Liver (tissue), 2 donors: ENCODE measurements at regions not wholly inside any gene's neighbourhood (a gene's known extent, or its start where the extent isn't known, plus 50 kb on each side); places are given as distances from the start of the nearest gene placed in this dataset.

Experiments
- CTCF ChIP-seq: fragments of 150-350 bp; IDR thresholded peaks from 2 replicates; pipeline ENCODE4 v1.5.1; 2017; ENCODE audit warnings: improper control_type of control experiment, low read depth, low read length; ENCODE audit not compliant: missing input control
- MAX ChIP-seq: IDR thresholded peaks from 2 replicates; pipeline ENCODE4 v1.6.1; 2016; ENCODE audit warnings: antibody characterized with exemption
- REST ChIP-seq: IDR thresholded peaks from 2 replicates; pipeline ENCODE4 v1.6.1; 2016; ENCODE audit warnings: antibody characterized with exemption, mild to moderate bottlenecking
- YY1 ChIP-seq: IDR thresholded peaks from 2 replicates; pipeline ENCODE4 v1.6.1; 2016; ENCODE audit warnings: antibody characterized with exemption, mild to moderate bottlenecking
- donor health status: healthy.

- TF ChIP-seq MAX (no peak), CTCF (no peak), REST (no peak), YY1 (no peak)
Measured at GRCh38 chr18:47427072-47427471, 175.6 kb upstream of the SKOR2 start.
